HepG2 (cell line): ENCODE measurements at regions not wholly inside any gene's neighbourhood (a gene's known extent, or its start where the extent isn't known, plus 50 kb on each side); places are given as distances from the start of the nearest gene placed in this dataset.

Source experiments
- ATAC-seq: fragments of 200-7000 bp; cut with Tn5 transposase; 3 replicates; pipeline ENCODE4 v1.9.1; 2020; ENCODE audit warnings: mild to moderate bottlenecking, moderate library complexity
- BruUV-seq: library from RNA; stranded (reverse); fragments of 400-500 nt; replicated peaks from 2 replicates; lab custom pipeline; 2021; lab: Mats Ljungman, UMichigan
- CTCF ChIA-PET: fragments of 300-600 bp; formaldehyde crosslinking; extraction: SDS; loops from one replicate; lab custom pipeline; 2021; ENCODE audit warnings: low total read pairs, inconsistent platforms, low intra/inter-chr PET ratio; lab: Yijun Ruan, JAX
- POLR2A ChIA-PET: fragments of 350-600 bp; sonication (Branson Sonifier 250); formaldehyde crosslinking; loops from one replicate; lab custom pipeline; 2020; ENCODE audit warnings: antibody characterized with exemption, inconsistent platforms; lab: Yijun Ruan, JAX
- DNase-seq: peaks from one replicate; pipeline ENCODE4 v3.0.0-alpha.2; 2015; ENCODE audit warnings: low spot score
- FAIRE-seq: peaks from 3 replicates; lab custom pipeline; 2011; peaks lifted over from hg19 to GRCh38; lab: Jason Lieb, UNC
- H2AFZ ChIP-seq: one replicate; pipeline ENCODE4 v1.6.1; 2011; ENCODE audit warnings: low read length, inconsistent platforms
- H3K27ac ChIP-seq: fragments of 300-600 bp; 3 replicates; pipeline ENCODE4 v1.8.0; 2011; ENCODE audit warnings: mixed run types, mild to moderate bottlenecking, mixed read lengths, low read length, inconsistent platforms; ENCODE audit not compliant: insufficient read depth; ENCODE audit errors: extremely low read length
- H3K27me3 ChIP-seq, 2 experiments: fragments of 200-600 bp in 1 of 2; 2 replicates in 1 of 2; 3 replicates in 1 of 2; pipeline versions ENCODE4 v1.6.0 to v1.8.0; 2011; ENCODE audit warnings: low read length in 2 of 2, mild to moderate bottlenecking in 2 of 2, moderate library complexity in 2 of 2, inconsistent platforms in 1 of 2; ENCODE audit not compliant: insufficient read depth in 2 of 2, control insufficient read depth in 1 of 2
- H3K36me3 ChIP-seq, 2 experiments: fragments of 200-600 bp in 1 of 2; replicated peaks in 1 of 2; 2 replicates in 1 of 2; 3 replicates in 1 of 2; pipeline versions ENCODE4 v1.5.1 to v1.8.0; 2011; ENCODE audit warnings: low read length in 2 of 2, inconsistent platforms in 1 of 2; ENCODE audit not compliant: insufficient read depth in 2 of 2, control insufficient read depth in 1 of 2
- H3K4me1 ChIP-seq: 2 replicates; pipeline ENCODE4 v1.5.1; 2012; ENCODE audit warnings: low read length, inconsistent platforms; ENCODE audit not compliant: insufficient read depth
- H3K4me2 ChIP-seq: 2 replicates; pipeline ENCODE4 v1.6.0; 2011; ENCODE audit warnings: low read depth, low read length, inconsistent platforms
- H3K4me3 ChIP-seq, 3 experiments: fragments of 200-600 bp in 1 of 3; sonication (generic), shearing (Covaris generic) in 1 of 3; replicated peaks in 1 of 3; 2 replicates each; pipeline ENCODE4 v1.5.1; 2011 to 2016; ENCODE audit warnings: low read length in 3 of 3, inconsistent platforms in 2 of 3, low read depth in 2 of 3, mild to moderate bottlenecking in 2 of 3, control low read depth in 1 of 3, mixed read lengths in 1 of 3; ENCODE audit not compliant: insufficient read depth in 1 of 3
- H3K79me2 ChIP-seq: one replicate; pipeline ENCODE4 v1.6.1; 2011; ENCODE audit warnings: low read length, inconsistent platforms; ENCODE audit not compliant: insufficient read depth
- H3K9ac ChIP-seq: 2 replicates; pipeline ENCODE4 v1.6.0; 2011; ENCODE audit warnings: mild to moderate bottlenecking, low read depth, low read length, inconsistent platforms; ENCODE audit not compliant: insufficient read depth
- H3K9me3 ChIP-seq: 2 replicates; pipeline ENCODE4 v1.5.1; 2012; ENCODE audit warnings: mild to moderate bottlenecking, low read length
- H4K20me1 ChIP-seq: 2 replicates; pipeline ENCODE4 v1.6.0; 2011; ENCODE audit warnings: inconsistent platforms, mild to moderate bottlenecking, low read length, moderate library complexity; ENCODE audit not compliant: insufficient read depth
- CSRNP2 ChIP-seq: sonication (generic); formaldehyde crosslinking; conservative IDR thresholded peaks from 2 replicates; pipeline ENCODE4 v1.8.0; 2022; ENCODE audit warnings: low read depth, missing genetic modification reagents
- MTA3 ChIP-seq: sonication (generic); formaldehyde crosslinking; IDR thresholded peaks from 2 replicates; pipeline ENCODE4 v1.4.0; 2020; ENCODE audit warnings: missing genetic modification reagents
- MTF2 ChIP-seq: sonication (generic); formaldehyde crosslinking; IDR thresholded peaks from 2 replicates; pipeline ENCODE4 v1.5.0; 2020; ENCODE audit warnings: missing genetic modification reagents, borderline replicate concordance
- RFXANK ChIP-seq: IDR thresholded peaks from 2 replicates; pipeline ENCODE4 v1.6.1; 2016
- YEATS4 ChIP-seq: sonication (generic); formaldehyde crosslinking; IDR thresholded peaks from 2 replicates; pipeline ENCODE4 v1.4.0; 2020; ENCODE audit warnings: missing genetic modification reagents, borderline replicate concordance
- ZNF354B ChIP-seq: sonication (generic); formaldehyde crosslinking; IDR thresholded peaks from 2 replicates; pipeline ENCODE4 v1.8.0; 2022; ENCODE audit warnings: mild to moderate bottlenecking, missing genetic modification reagents
- ZNF382 ChIP-seq: sonication (generic); formaldehyde crosslinking; IDR thresholded peaks from 2 replicates; pipeline ENCODE4 v1.5.0; 2020; ENCODE audit warnings: missing genetic modification reagents, mild to moderate bottlenecking, borderline replicate concordance
- ZNF383 ChIP-seq: sonication (generic); formaldehyde crosslinking; IDR thresholded peaks from 2 replicates; pipeline ENCODE4 v1.4.0; 2020; ENCODE audit warnings: missing genetic modification reagents, mild to moderate bottlenecking, borderline replicate concordance
- ZNF510 ChIP-seq: sonication (generic); formaldehyde crosslinking; IDR thresholded peaks from 2 replicates; pipeline ENCODE4 v1.4.0; 2020; ENCODE audit warnings: low read depth, mild to moderate bottlenecking, missing genetic modification reagents
- ZNF800 ChIP-seq: sonication (generic); formaldehyde crosslinking; IDR thresholded peaks from 2 replicates; pipeline ENCODE4 v1.4.0; 2020; ENCODE audit warnings: missing genetic modification reagents
- WGBS: methylation state at CpG from one replicate; pipeline ENCODE4 v1.1.6; 2017; ENCODE audit warnings: low lambda C conversion rate; 5-methylcytosine and 5-hydroxymethylcytosine counted together
- in situ Hi-C: cut with HindIII; loops from 2 replicates; pipeline ENCODE4 v1.10.0; 2017; ENCODE audit warnings: low pct_unique_long_range_greater_than_20kb; ENCODE audit not compliant: extremely low pct_ligation_motif_present
- intact Hi-C: fragments of 100-400 bp; cut with micrococcal nuclease; formaldehyde crosslinking; loops from one replicate; pipeline ENCODE4 v1.10.0; 2022; ENCODE audit not compliant: unreplicated experiment

- no peak for FAIRE-seq
These were observed 582.5 kb upstream of the MGAT4C start for GRCh38 chr12:86838711-86839110.

More at GRCh38 chr12:86838711-86839110, 582.5 kb upstream of the MGAT4C start:
- intact Hi-C loops: no loop called here
- no peak overlapping the region for H3K4me2 ChIP-seq
- H3K9me3 ChIP-seq: no peaks in the 10 kb centered on the region
- ATAC-seq: no peak
- no peak for DNase-seq
- no peak overlapping the region for H3K4me3 ChIP-seq
- no peaks in the 10 kb centered on the region for H3K36me3 ChIP-seq
- 17% methylated on average over 4 of the region's 4 CpGs for WGBS
- CTCF ChIA-PET: no interaction called here
- BruUV-seq: no TSS peak
- no peaks in the 10 kb centered on the region for H3K79me2 ChIP-seq
- no peak overlapping the region for H3K27ac ChIP-seq
- POLR2A ChIA-PET: no interaction called here
- H3K9ac ChIP-seq: no peak overlapping the region
- H4K20me1 ChIP-seq: no peaks in the 10 kb centered on the region
- no peaks in the 10 kb centered on the region for H3K4me1 ChIP-seq
- no peak for TF ChIP-seq ZNF354B (CRISPR knock-in tag)
- no peak for TF ChIP-seq ZNF383 (CRISPR knock-in tag)
- TF ChIP-seq ZNF382 (CRISPR knock-in tag): no peak
- TF ChIP-seq RFXANK (CRISPR knock-in tag): no peak
- TF ChIP-seq MTF2 (CRISPR knock-in tag): no peak
- no peak for TF ChIP-seq CSRNP2 (CRISPR knock-in tag)
- no peak for TF ChIP-seq ZNF510 (CRISPR knock-in tag)
- no peak for TF ChIP-seq YEATS4 (CRISPR knock-in tag)
- no peak for TF ChIP-seq MTA3
- TF ChIP-seq ZNF800: no peak
- TF ChIP-seq, all 625 proteins: peak for 0
- Histone ChIP-seq H2AFZ (no peak overlapping the region), H3K27me3 (no peaks in the 10 kb centered on the region)
- in situ Hi-C loops: no loop called here
